HepG2 (cell line): ENCODE measurements at regions not wholly inside any gene's neighbourhood (a gene's known extent, or its start where the extent isn't known, plus 50 kb on each side); places are given as distances from the start of the nearest gene placed in this dataset.

ENCODE experiments used
- ARID3A ChIP-seq: IDR thresholded peaks from 2 replicates; pipeline ENCODE4 v1.6.1; 2012; ENCODE audit warnings: low read depth, low read length, improper control_type of control experiment
- ATF7-NPFF ChIP-seq: sonication (generic); formaldehyde crosslinking; IDR thresholded peaks from 2 replicates; pipeline ENCODE4 v1.8.1; 2023; ENCODE audit warnings: mild to moderate bottlenecking, low read depth, missing genetic modification reagents, moderate library complexity
- ISX ChIP-seq: sonication (generic); formaldehyde crosslinking; conservative IDR thresholded peaks from 2 replicates; pipeline ENCODE4 v1.5.0; 2020; ENCODE audit warnings: missing genetic modification reagents
- KDM2A ChIP-seq: sonication (generic); formaldehyde crosslinking; IDR thresholded peaks from 2 replicates; pipeline ENCODE4 v1.4.0; 2020; ENCODE audit warnings: low read depth, missing genetic modification reagents, borderline replicate concordance
- KDM4B ChIP-seq: sonication (generic); formaldehyde crosslinking; IDR thresholded peaks from 2 replicates; pipeline ENCODE4 v1.4.0; 2020; ENCODE audit warnings: missing genetic modification reagents
- MEIS1 ChIP-seq: sonication (generic); formaldehyde crosslinking; IDR thresholded peaks from 2 replicates; pipeline ENCODE4 v1.9.0; 2021; ENCODE audit warnings: mild to moderate bottlenecking, missing genetic modification reagents, moderate library complexity, borderline replicate concordance
- MYPOP ChIP-seq: sonication (generic); formaldehyde crosslinking; IDR thresholded peaks from 2 replicates; pipeline ENCODE4 v1.8.1; 2023; ENCODE audit warnings: mild to moderate bottlenecking, moderate library complexity, missing genetic modification reagents
- POLR2AphosphoS2 ChIP-seq: IDR thresholded peaks from 2 replicates; pipeline ENCODE4 v1.6.1; 2011; ENCODE audit warnings: low read depth, low read length, improper control_type of control experiment
- SNAPC4 ChIP-seq: sonication (generic); formaldehyde crosslinking; IDR thresholded peaks from 2 replicates; pipeline ENCODE4 v1.4.0; 2020; ENCODE audit warnings: mild to moderate bottlenecking, missing genetic modification reagents
- YY1 ChIP-seq: IDR thresholded peaks from 2 replicates; pipeline ENCODE4 v1.6.1; 2011; ENCODE audit warnings: low read length, low read depth, moderate library complexity, mild to moderate bottlenecking; ENCODE audit not compliant: insufficient read depth, insufficient replicate concordance
- ZNF280B ChIP-seq: sonication (generic); formaldehyde crosslinking; IDR thresholded peaks from 2 replicates; pipeline ENCODE4 v1.5.0; 2020; ENCODE audit warnings: missing genetic modification reagents, mild to moderate bottlenecking, borderline replicate concordance
- ZNF282 ChIP-seq: fragments of 450-650 bp; IDR thresholded peaks from 2 replicates; pipeline ENCODE4 v1.6.1; 2018; ENCODE audit not compliant: partially characterized antibody
- ZNF292 ChIP-seq: sonication (generic); formaldehyde crosslinking; IDR thresholded peaks from 2 replicates; pipeline ENCODE4 v1.8.1; 2022; ENCODE audit warnings: mild to moderate bottlenecking, low read depth, missing genetic modification reagents, borderline replicate concordance
- ZNF549 ChIP-seq: sonication (generic); formaldehyde crosslinking; IDR thresholded peaks from 2 replicates; pipeline ENCODE4 v1.5.0; 2020; ENCODE audit warnings: missing genetic modification reagents
- TF ChIP-seq, protein P1 (sequence below): sonication (generic); formaldehyde crosslinking; IDR thresholded peaks from 2 replicates; pipeline ENCODE4 v1.4.0; 2020; ENCODE audit warnings: missing genetic modification reagents, mild to moderate bottlenecking, borderline replicate concordance

GRCh38 chr2:163943403-163944346 lies 207.9 kb upstream of the FIGN start (continued):
- TF ChIP-seq, protein P1, sequence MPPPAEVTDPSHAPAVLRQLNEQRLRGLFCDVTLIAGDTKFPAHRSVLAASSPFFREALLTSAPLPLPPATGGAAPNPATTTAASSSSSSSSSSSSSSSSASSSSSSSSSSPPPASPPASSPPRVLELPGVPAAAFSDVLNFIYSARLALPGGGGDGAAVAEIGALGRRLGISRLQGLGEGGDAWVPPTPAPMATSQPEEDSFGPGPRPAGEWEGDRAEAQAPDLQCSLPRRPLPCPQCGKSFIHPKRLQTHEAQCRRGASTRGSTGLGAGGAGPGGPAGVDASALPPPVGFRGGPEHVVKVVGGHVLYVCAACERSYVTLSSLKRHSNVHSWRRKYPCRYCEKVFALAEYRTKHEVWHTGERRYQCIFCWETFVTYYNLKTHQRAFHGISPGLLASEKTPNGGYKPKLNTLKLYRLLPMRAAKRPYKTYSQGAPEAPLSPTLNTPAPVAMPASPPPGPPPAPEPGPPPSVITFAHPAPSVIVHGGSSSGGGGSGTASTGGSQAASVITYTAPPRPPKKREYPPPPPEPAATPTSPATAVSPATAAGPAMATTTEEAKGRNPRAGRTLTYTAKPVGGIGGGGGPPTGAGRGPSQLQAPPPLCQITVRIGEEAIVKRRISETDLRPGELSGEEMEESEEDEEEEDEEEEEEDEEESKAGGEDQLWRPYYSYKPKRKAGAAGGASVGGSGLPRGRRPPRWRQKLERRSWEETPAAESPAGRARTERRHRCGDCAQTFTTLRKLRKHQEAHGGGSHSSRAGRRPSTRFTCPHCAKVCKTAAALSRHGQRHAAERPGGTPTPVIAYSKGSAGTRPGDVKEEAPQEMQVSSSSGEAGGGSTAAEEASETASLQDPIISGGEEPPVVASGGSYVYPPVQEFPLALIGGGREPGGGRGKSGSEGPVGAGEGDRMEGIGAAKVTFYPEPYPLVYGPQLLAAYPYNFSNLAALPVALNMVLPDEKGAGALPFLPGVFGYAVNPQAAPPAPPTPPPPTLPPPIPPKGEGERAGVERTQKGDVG = no peak
- peak; percentile 39; the same call in 1 of the 2 replicates for TF ChIP-seq ARID3A
- no peak; the same call in 1 of the 2 replicates for TF ChIP-seq MYPOP (CRISPR knock-in tag)
- no peak for TF ChIP-seq KDM2A (CRISPR knock-in tag)
- TF ChIP-seq MEIS1 (CRISPR knock-in tag) = no peak
- no peak for TF ChIP-seq ZNF549
- no peak for TF ChIP-seq SNAPC4
- TF ChIP-seq ISX (CRISPR knock-in tag) = no peak
- no peak for TF ChIP-seq POLR2AphosphoS2
- TF ChIP-seq ZNF292 (CRISPR knock-in tag) = no peak
- no peak for TF ChIP-seq ATF7-NPFF (CRISPR knock-in tag)
- no peak for TF ChIP-seq ZNF282
- no peak for TF ChIP-seq YY1
- no peak for TF ChIP-seq KDM4B (CRISPR knock-in tag)
- TF ChIP-seq ZNF280B (CRISPR knock-in tag) = no peak
